GM23338 (cell line): ENCODE measurements at regions not wholly inside any gene's neighbourhood (a gene's known extent, or its start where the extent isn't known, plus 50 kb on each side); places are given as distances from the start of the nearest gene placed in this dataset.

Experiments used
- CTCF ChIP-seq, 2 experiments: fragments of 200-600 bp in 1 of 2; sonication (generic) in 1 of 2; conservative IDR thresholded peaks; 2 replicates each; pipeline versions ENCODE4 v1.5.1 to v1.6.1; 2016 to 2017; ENCODE audit warnings: antibody characterized with exemption in 2 of 2, low read depth in 2 of 2, mild to moderate bottlenecking in 2 of 2, moderate library complexity in 1 of 2
- ETS1 ChIP-seq: IDR thresholded peaks from 2 replicates; pipeline ENCODE4 v1.6.1; 2016; ENCODE audit warnings: antibody characterized with exemption
- POLR2AphosphoS5 ChIP-seq: IDR thresholded peaks from 2 replicates; pipeline ENCODE4 v1.6.1; 2016; ENCODE audit warnings: antibody characterized with exemption, low read depth
- TF ChIP-seq, protein P1 (sequence below): IDR thresholded peaks from one replicate; pipeline ENCODE4 v1.6.1; 2018; ENCODE audit warnings: antibody characterized with exemption; ENCODE audit not compliant: unreplicated experiment

DNA sequence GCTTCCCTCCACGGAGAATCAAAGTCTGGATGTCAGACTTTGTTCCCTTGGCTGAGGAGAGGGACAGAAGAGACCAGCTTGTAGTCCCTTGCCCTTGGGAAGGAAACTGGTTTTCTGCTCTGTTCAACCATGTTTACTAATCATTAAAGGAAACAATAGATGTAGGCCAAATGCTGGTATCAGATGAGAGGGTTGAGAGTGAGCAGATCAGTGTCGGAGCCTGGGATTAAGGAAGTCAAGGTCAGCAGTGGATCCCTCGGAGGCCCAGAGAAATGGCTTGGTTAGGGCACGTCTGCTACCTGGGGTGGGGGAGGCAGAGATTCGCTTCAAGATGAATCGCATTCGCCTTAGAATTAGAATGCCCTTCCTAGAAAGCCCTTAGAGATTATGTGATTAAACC, 109.1 kb downstream of the MYCN start:
- no peak for TF ChIP-seq ETS1
- TF ChIP-seq CTCF (conservative IDR thresholded peaks at IDR 0.05; ENCODE audit: low read depth in 2 of 2), result no peak
- TF ChIP-seq, protein P1, sequence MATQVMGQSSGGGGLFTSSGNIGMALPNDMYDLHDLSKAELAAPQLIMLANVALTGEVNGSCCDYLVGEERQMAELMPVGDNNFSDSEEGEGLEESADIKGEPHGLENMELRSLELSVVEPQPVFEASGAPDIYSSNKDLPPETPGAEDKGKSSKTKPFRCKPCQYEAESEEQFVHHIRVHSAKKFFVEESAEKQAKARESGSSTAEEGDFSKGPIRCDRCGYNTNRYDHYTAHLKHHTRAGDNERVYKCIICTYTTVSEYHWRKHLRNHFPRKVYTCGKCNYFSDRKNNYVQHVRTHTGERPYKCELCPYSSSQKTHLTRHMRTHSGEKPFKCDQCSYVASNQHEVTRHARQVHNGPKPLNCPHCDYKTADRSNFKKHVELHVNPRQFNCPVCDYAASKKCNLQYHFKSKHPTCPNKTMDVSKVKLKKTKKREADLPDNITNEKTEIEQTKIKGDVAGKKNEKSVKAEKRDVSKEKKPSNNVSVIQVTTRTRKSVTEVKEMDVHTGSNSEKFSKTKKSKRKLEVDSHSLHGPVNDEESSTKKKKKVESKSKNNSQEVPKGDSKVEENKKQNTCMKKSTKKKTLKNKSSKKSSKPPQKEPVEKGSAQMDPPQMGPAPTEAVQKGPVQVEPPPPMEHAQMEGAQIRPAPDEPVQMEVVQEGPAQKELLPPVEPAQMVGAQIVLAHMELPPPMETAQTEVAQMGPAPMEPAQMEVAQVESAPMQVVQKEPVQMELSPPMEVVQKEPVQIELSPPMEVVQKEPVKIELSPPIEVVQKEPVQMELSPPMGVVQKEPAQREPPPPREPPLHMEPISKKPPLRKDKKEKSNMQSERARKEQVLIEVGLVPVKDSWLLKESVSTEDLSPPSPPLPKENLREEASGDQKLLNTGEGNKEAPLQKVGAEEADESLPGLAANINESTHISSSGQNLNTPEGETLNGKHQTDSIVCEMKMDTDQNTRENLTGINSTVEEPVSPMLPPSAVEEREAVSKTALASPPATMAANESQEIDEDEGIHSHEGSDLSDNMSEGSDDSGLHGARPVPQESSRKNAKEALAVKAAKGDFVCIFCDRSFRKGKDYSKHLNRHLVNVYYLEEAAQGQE, result no peak
- TF ChIP-seq POLR2AphosphoS5, result no peak
